HG03571 (cell line): ENCODE measurements at regions not wholly inside any gene's neighbourhood (a gene's known extent, or its start where the extent isn't known, plus 50 kb on each side); places are given as distances from the start of the nearest gene placed in this dataset.

ENCODE experiments used
- ATAC-seq: cut with Tn5 transposase; IDR thresholded peaks from one replicate; pipeline ENCODE4 v1.9.1; 2021; ENCODE audit not compliant: unreplicated experiment

DNA sequence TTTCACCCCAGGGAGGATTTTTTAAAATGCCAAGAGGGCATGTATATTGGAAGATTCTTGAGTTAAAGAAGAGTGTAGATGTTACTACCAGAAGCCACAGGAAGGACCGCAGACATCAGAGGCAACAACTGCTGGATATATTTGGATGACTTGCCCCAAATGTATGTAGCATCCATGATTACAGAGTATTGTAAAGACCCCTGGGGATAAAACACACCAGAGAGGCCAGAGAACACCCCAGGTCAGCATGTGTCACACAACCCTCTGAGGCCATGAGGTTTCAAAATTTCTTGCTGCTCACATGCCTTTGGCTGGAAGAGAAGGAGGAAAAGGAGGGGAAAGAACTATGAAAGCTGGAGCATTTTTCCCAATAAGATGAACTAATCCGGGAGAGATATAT lies 108.0 kb upstream of the LSM8 start:
- ATAC-seq = no peak

GRCh38 chr7:118076564-118076963 lies 107.4 kb upstream of the LSM8 start:
- ATAC-seq = no peak

GRCh38 chr7:118078015-118078414 lies 105.9 kb upstream of the LSM8 start:
- no peak for ATAC-seq

GRCh38 chr7:118079369-118079768 lies 104.6 kb upstream of the LSM8 start:
- no peak for ATAC-seq

DNA sequence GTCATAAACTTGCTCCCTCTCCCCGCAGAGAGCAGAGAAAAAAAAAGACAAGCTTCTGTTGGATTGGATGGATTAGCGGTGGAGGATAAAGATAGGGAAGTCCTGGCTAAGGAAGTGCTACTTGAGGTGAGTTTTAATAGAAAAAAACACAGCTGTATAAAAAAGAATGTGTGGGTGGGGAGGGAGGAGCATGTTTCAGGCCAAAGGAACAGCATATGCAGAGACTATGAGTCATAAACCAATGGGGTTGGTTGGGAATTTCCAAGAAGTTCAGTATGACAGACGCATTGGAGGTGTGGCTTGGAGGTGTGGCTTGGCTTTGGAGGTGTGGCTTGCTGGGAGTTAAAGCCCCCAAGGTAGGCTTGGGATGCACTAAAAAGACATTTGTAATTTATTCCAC lies 103.0 kb upstream of the LSM8 start:
- ATAC-seq = peak; percentile 80

GRCh38 chr7:118082506-118082905 lies 101.5 kb upstream of the LSM8 start:
- no peak for ATAC-seq

DNA sequence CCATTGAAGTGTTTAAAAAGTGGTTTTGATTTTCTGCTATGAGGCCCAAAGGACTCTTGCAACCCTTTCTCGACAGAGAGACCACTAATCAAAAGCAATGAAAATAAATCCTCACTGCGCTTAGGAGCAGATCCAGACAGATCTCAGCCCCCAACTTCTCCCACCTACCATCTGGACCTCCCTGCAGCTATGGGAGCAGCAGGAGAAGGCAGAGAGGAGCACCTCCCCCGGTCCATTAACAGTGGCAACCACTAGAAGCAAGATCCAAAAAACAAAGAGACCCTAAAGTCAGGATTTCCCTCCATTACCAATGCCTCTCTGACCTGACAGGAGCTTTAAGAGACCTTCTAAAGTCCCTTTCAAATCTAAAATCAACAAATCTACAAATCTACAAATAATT lies 99.0 kb upstream of the LSM8 start:
- ATAC-seq = no peak

- no peak for ATAC-seq
These were observed 96.8 kb upstream of the LSM8 start for GRCh38 chr7:118087126-118087525.

DNA sequence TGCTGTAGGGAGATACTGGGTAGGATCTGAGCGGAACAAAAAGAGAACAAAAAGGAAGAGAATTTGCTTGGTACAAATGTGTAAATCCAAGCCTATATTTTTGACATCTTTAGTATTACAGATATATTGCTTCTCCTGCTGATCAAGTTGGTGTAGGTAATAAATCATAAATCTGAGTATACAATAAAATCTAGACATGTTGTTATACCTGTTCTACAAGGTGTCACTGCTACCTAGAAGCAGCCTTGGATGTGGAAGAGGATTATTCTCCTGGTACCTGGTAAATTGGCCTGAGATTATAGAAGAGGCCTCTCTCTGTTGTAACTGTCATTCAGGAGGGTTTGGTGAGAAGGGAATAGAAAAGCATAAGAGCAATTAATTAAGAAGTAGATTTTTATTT lies 89.9 kb upstream of the LSM8 start:
- ATAC-seq = no peak

GRCh38 chr7:118104812-118105441 lies 79.0 kb upstream of the LSM8 start:
- ATAC-seq = peak; percentile 61

DNA sequence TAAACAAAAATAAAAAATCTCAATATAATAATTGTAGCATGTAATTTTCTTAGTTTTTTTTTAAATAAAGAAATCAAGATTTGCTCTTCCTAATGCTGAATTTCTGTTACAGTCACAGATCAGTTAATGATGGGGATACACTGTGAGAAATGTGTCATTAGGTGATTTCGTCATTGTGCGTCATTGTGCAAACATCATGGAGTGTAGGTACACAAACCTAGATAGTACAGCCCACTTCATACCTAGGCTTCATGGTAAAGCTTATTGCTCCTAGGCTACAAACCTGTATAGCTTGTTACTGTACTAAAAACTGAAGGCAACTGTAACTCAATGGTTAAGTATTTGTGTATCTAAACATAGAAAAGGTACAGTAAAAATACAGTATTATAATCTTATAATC lies 74.4 kb upstream of the LSM8 start:
- ATAC-seq = no peak

GRCh38 chr7:118110178-118110925 lies 73.6 kb upstream of the LSM8 start:
- ATAC-seq = no peak

DNA sequence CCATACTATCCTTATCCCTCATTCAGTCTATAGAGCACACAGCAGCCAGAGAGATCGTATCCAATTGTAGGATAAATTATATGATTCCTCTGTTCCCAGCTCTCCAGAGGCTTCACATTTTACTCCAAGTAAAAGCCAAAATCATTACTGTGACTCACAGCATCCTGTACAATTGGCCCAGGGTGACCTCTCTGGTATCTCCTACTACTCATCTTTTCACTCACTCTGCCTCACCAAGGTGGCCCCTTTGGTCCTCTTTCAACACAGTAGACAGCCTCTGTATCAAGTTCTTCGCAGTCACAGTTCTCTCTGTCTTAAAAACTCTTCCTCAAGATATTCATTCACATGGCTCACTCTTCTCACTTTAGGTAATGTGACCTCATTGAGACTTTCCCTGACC lies 72.6 kb upstream of the LSM8 start:
- no peak for ATAC-seq

DNA sequence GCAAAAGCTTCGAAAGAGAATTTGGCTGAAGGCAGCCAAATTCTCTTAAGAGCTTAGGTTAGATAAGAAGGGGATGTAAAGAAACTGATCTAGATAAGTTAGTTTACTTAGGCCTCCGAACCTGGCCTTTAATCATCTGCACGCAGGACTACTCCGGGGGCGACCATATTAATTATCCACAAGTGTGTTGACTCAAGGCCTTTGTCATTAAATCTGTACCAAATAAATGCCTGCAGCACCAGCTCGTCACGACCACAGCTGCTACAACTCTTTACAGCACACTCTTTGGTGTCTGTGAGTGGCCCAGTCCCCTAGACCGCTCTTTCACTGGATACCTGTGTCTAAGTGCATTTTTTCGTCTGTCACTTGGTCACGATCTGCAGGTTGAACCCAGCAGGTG lies 69.8 kb upstream of the LSM8 start:
- no peak for ATAC-seq

- peak; percentile 78 for ATAC-seq
These were observed 54.7 kb upstream of the LSM8 start for GRCh38 chr7:118129041-118129795.

DNA sequence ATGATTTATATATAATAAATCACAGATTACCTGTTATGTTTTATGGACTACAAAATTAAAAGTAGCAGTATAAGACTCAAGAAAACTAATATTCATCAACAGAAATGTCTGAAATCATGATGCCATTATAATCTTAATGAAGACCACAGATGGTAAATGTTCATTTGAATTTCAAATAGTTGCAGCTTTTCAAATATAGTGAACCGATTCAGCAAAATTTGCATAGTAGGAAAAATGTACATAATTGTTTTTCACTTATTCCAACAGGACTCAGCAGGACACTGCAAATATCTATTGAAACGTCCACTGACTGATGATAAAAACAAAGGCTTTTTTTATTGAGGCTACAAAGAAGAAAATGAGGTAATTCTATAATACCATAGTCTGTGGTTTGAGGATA lies 51.2 kb upstream of the LSM8 start:
- ATAC-seq = no peak
